GF-D8 (cell line): ENCODE measurements at regions not wholly inside any gene's neighbourhood (a gene's known extent, or its start where the extent isn't known, plus 50 kb on each side); places are given as distances from the start of the nearest gene placed in this dataset.
"Not testable (repeated sequence)": the region's sequence is repeated elsewhere in the genome, so short reads cannot be mapped to it uniquely, and the experiment has no call there.

Source experiments
- DNase-seq: peaks from one replicate; lab custom pipeline; 2025; lab: John Stamatoyannopoulos, UW

GRCh38 chr6:134784336-134784735, 165.6 kb downstream of the ALDH8A1 start:
- DNase-seq = no peak

GRCh38 chr6:134778431-134778830, 171.5 kb downstream of the ALDH8A1 start:
- DNase-seq = no peak

- no peak for DNase-seq
These were observed 175.7 kb downstream of the ALDH8A1 start for GRCh38 chr6:134774201-134774638.

GRCh38 chr6:134772671-134773360, 177.1 kb downstream of the ALDH8A1 start:
- no peak for DNase-seq

GRCh38 chr6:134768931-134769330, 181.0 kb downstream of the ALDH8A1 start:
- DNase-seq = no peak

- no peak for DNase-seq
These were observed 183.4 kb downstream of the ALDH8A1 start for GRCh38 chr6:134766497-134766896.

GRCh38 chr6:134764741-134765140, 185.2 kb downstream of the ALDH8A1 start:
- DNase-seq = no peak

- DNase-seq = not testable (repeated sequence)
These were observed 186.3 kb downstream of the ALDH8A1 start for GRCh38 chr6:134763575-134763974.

- no peak for DNase-seq
These were observed 191.3 kb downstream of the ALDH8A1 start for GRCh38 chr6:134758621-134759020.

- DNase-seq = no peak
These were observed 192.0 kb downstream of the ALDH8A1 start for GRCh38 chr6:134757911-134758361.

GRCh38 chr6:134756374-134757025, 193.4 kb downstream of the ALDH8A1 start:
- DNase-seq = no peak

GRCh38 chr6:134754013-134754690, 195.7 kb downstream of the ALDH8A1 start:
- DNase-seq = no peak

GRCh38 chr6:134753001-134753400, 196.9 kb downstream of the ALDH8A1 start:
- DNase-seq = no peak

- DNase-seq = no peak
These were observed 197.5 kb downstream of the ALDH8A1 start for GRCh38 chr6:134752445-134752844.

- DNase-seq = no peak
These were observed 199.2 kb downstream of the ALDH8A1 start for GRCh38 chr6:134750669-134751068.

GRCh38 chr6:134748484-134748883, 201.4 kb downstream of the ALDH8A1 start:
- no peak for DNase-seq

GRCh38 chr6:134747197-134747596, 202.7 kb downstream of the ALDH8A1 start:
- DNase-seq = not testable (repeated sequence)

- no peak for DNase-seq
These were observed 203.8 kb downstream of the ALDH8A1 start for GRCh38 chr6:134746140-134746539.

GRCh38 chr6:134745192-134745591, 204.7 kb downstream of the ALDH8A1 start:
- not testable (repeated sequence) for DNase-seq

GRCh38 chr6:134744301-134744700, 205.6 kb downstream of the ALDH8A1 start:
- no peak for DNase-seq

GRCh38 chr6:134741200-134741536, 208.7 kb downstream of the ALDH8A1 start:
- DNase-seq = no peak

GRCh38 chr6:134740473-134741199, 209.3 kb downstream of the ALDH8A1 start:
- no peak for DNase-seq

GRCh38 chr6:134740027-134740373, 209.9 kb downstream of the ALDH8A1 start:
- no peak for DNase-seq
